HEK293 (cell line): ENCODE measurements at regions not wholly inside any gene's neighbourhood (a gene's known extent, or its start where the extent isn't known, plus 50 kb on each side); places are given as distances from the start of the nearest gene placed in this dataset.

Source experiments
- GFI1B ChIP-seq: fragments of 450-650 bp; formaldehyde crosslinking; IDR thresholded peaks from 2 replicates; pipeline ENCODE4 v1.5.1; 2016; ENCODE audit warnings: missing biosample characterization, missing genetic modification characterization
- GLIS2 ChIP-seq: fragments of 450-650 bp; formaldehyde crosslinking; IDR thresholded peaks from 2 replicates; pipeline ENCODE4 v1.5.1; 2016; ENCODE audit warnings: missing biosample characterization, missing genetic modification characterization
- HOXD13 ChIP-seq: sonication (generic); formaldehyde crosslinking; IDR thresholded peaks from 2 replicates; pipeline ENCODE4 v1.8.0; 2022; ENCODE audit warnings: missing genetic modification reagents, borderline replicate concordance
- KLF1 ChIP-seq: fragments of 450-650 bp; formaldehyde crosslinking; IDR thresholded peaks from 2 replicates; pipeline ENCODE4 v1.5.1; 2016; ENCODE audit warnings: missing biosample characterization, missing genetic modification characterization
- KLF7 ChIP-seq: fragments of 450-650 bp; formaldehyde crosslinking; IDR thresholded peaks from 2 replicates; pipeline ENCODE4 v1.5.1; 2016; ENCODE audit warnings: missing biosample characterization, missing genetic modification characterization, borderline replicate concordance
- MEIS1 ChIP-seq: sonication (generic); formaldehyde crosslinking; IDR thresholded peaks from 2 replicates; pipeline ENCODE4 v1.8.1; 2022; ENCODE audit warnings: missing genetic modification reagents, mild to moderate bottlenecking, borderline replicate concordance
- OSR2 ChIP-seq: fragments of 450-650 bp; formaldehyde crosslinking; IDR thresholded peaks from 2 replicates; pipeline ENCODE4 v1.5.1; 2016; ENCODE audit warnings: missing biosample characterization, missing genetic modification characterization
- TRIM28 ChIP-seq: IDR thresholded peaks from 2 replicates; pipeline ENCODE4 v1.6.1; 2011; ENCODE audit warnings: low read length, control low read depth, borderline replicate concordance
- YY2 ChIP-seq: fragments of 450-650 bp; formaldehyde crosslinking; IDR thresholded peaks from 2 replicates; pipeline ENCODE4 v1.5.1; 2016; ENCODE audit warnings: missing biosample characterization, missing genetic modification characterization
- ZEB2 ChIP-seq: fragments of 450-650 bp; formaldehyde crosslinking; IDR thresholded peaks from 2 replicates; pipeline ENCODE4 v1.5.1; 2016; ENCODE audit warnings: missing biosample characterization, missing genetic modification characterization
- ZFP69B ChIP-seq: fragments of 450-650 bp; formaldehyde crosslinking; IDR thresholded peaks from 2 replicates; pipeline ENCODE4 v1.5.1; 2016; ENCODE audit warnings: missing biosample characterization, missing genetic modification characterization
- ZNF133 ChIP-seq: fragments of 450-650 bp; formaldehyde crosslinking; IDR thresholded peaks from 2 replicates; pipeline ENCODE4 v1.5.1; 2016; ENCODE audit warnings: missing biosample characterization, missing genetic modification characterization
- ZNF169 ChIP-seq: fragments of 450-650 bp; formaldehyde crosslinking; IDR thresholded peaks from 2 replicates; pipeline ENCODE4 v1.5.1; 2016; ENCODE audit warnings: missing biosample characterization, missing genetic modification characterization
- ZNF174 ChIP-seq: fragments of 450-650 bp; formaldehyde crosslinking; IDR thresholded peaks from 2 replicates; pipeline ENCODE4 v1.5.0; 2017; ENCODE audit warnings: missing biosample characterization, mild to moderate bottlenecking, missing genetic modification characterization
- ZNF175 ChIP-seq: fragments of 450-650 bp; formaldehyde crosslinking; IDR thresholded peaks from 2 replicates; pipeline ENCODE4 v1.5.1; 2016; ENCODE audit warnings: missing biosample characterization, missing genetic modification characterization
- ZNF248 ChIP-seq: fragments of 450-650 bp; formaldehyde crosslinking; IDR thresholded peaks from 2 replicates; pipeline ENCODE4 v1.5.1; 2017; ENCODE audit warnings: missing biosample characterization, missing genetic modification characterization
- ZNF274 ChIP-seq, 2 experiments: fragments of 200-500 bp in 1 of 2; fragments of 450-650 bp in 1 of 2; sonication (Bioruptor generic) in 1 of 2; formaldehyde crosslinking in 1 of 2; IDR thresholded peaks; 2 replicates each; pipeline versions ENCODE4 v1.5.1 to v1.6.1; 2014 to 2016; ENCODE audit warnings: borderline replicate concordance in 1 of 2, inconsistent platforms in 1 of 2, low read length in 1 of 2, missing biosample characterization in 1 of 2, missing genetic modification characterization in 1 of 2
- ZNF423 ChIP-seq: fragments of 450-650 bp; formaldehyde crosslinking; IDR thresholded peaks from 2 replicates; pipeline ENCODE4 v1.5.1; 2016; ENCODE audit warnings: missing biosample characterization, missing genetic modification characterization
- ZNF558 ChIP-seq: fragments of 450-650 bp; formaldehyde crosslinking; IDR thresholded peaks from 2 replicates; pipeline ENCODE4 v1.5.1; 2016; ENCODE audit warnings: missing biosample characterization, missing genetic modification characterization
- ZNF585B ChIP-seq: fragments of 450-650 bp; formaldehyde crosslinking; IDR thresholded peaks from 2 replicates; pipeline ENCODE4 v1.5.1; 2016; ENCODE audit warnings: missing biosample characterization, missing genetic modification characterization
- ZNF654 ChIP-seq: fragments of 450-650 bp; formaldehyde crosslinking; IDR thresholded peaks from 2 replicates; pipeline ENCODE4 v1.5.1; 2016; ENCODE audit warnings: low read depth, missing biosample characterization, missing genetic modification characterization
- ZNF670 ChIP-seq: fragments of 450-650 bp; formaldehyde crosslinking; IDR thresholded peaks from 2 replicates; pipeline ENCODE4 v1.5.1; 2016; ENCODE audit warnings: missing biosample characterization, missing genetic modification characterization, low read depth
- ZNF837 ChIP-seq: fragments of 450-650 bp; formaldehyde crosslinking; IDR thresholded peaks from 2 replicates; pipeline ENCODE4 v1.5.1; 2016; ENCODE audit warnings: missing biosample characterization, missing genetic modification characterization
- ZXDB ChIP-seq: fragments of 450-650 bp; formaldehyde crosslinking; IDR thresholded peaks from 2 replicates; pipeline ENCODE4 v1.5.1; 2016; ENCODE audit warnings: missing biosample characterization, missing genetic modification characterization
- TF ChIP-seq, protein P1 (sequence below): fragments of 450-650 bp; formaldehyde crosslinking; IDR thresholded peaks from 2 replicates; pipeline ENCODE4 v1.5.1; 2016; ENCODE audit warnings: missing biosample characterization, missing genetic modification characterization
- TF ChIP-seq, protein P2 (sequence below): fragments of 450-650 bp; formaldehyde crosslinking; IDR thresholded peaks from 2 replicates; pipeline ENCODE4 v1.5.1; 2016; ENCODE audit warnings: missing biosample characterization, missing genetic modification characterization
- TF ChIP-seq, protein P3 (sequence below): fragments of 450-650 bp; formaldehyde crosslinking; IDR thresholded peaks from 2 replicates; pipeline ENCODE4 v1.5.1; 2016; ENCODE audit warnings: missing biosample characterization, missing genetic modification characterization
- TF ChIP-seq, protein P4 (sequence below): fragments of 450-650 bp; formaldehyde crosslinking; IDR thresholded peaks from 2 replicates; pipeline ENCODE4 v1.5.1; 2016; ENCODE audit warnings: missing biosample characterization, missing genetic modification characterization
- TF ChIP-seq, protein P5 (sequence below): IDR thresholded peaks from 2 replicates; pipeline ENCODE4 v1.6.1; 2011; ENCODE audit warnings: mild to moderate bottlenecking, low read depth, low read length, borderline replicate concordance
- TF ChIP-seq, protein P6 (sequence below): fragments of 450-650 bp; formaldehyde crosslinking; IDR thresholded peaks from 2 replicates; pipeline ENCODE4 v1.5.1; 2016; ENCODE audit warnings: missing biosample characterization, missing genetic modification characterization

DNA sequence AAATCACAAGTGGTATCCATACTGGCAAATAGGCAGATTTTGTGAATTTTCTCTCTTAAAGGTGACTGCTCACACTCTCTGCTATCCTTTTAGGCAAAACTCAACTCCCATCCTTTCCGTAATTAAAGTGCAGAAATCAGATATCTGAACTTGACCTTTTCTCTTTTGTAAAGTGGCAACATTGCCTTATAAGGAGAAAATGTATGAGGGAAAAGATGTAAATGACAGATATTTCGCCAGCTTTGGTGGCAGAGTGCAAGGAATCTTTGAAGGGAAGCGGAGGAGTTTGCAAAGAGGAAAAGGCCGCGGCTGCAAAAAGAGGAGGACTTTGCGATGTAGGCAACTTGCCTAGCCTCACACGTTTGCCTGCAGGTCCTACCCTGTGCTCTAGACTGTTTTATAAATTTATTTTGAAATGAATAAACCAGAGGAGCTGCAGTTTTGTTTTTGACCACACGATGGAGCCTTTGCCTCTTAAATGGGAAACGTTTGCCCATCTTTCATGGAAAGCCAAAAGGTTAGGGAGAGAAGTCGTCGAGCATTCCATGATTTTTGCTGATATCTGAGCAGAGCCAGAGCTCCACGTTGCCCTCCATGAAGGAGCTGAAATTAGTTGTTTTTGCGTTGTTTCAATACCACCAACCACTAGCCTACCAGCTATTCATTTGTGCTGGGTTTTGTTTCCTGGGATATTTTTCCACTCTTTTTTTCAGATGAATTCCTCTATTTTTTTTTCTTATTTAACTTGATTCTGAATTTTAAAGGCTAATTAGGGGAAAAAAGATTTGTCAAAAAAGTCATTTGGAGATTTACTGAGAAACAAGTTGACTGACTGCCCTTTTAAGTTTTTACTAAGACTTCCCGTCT, 242.3 kb downstream of the LMX1A start (continued):
- TF ChIP-seq, protein P1, sequence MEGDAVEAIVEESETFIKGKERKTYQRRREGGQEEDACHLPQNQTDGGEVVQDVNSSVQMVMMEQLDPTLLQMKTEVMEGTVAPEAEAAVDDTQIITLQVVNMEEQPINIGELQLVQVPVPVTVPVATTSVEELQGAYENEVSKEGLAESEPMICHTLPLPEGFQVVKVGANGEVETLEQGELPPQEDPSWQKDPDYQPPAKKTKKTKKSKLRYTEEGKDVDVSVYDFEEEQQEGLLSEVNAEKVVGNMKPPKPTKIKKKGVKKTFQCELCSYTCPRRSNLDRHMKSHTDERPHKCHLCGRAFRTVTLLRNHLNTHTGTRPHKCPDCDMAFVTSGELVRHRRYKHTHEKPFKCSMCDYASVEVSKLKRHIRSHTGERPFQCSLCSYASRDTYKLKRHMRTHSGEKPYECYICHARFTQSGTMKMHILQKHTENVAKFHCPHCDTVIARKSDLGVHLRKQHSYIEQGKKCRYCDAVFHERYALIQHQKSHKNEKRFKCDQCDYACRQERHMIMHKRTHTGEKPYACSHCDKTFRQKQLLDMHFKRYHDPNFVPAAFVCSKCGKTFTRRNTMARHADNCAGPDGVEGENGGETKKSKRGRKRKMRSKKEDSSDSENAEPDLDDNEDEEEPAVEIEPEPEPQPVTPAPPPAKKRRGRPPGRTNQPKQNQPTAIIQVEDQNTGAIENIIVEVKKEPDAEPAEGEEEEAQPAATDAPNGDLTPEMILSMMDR (tag by site-specific recombination) = peak; percentile 24; the same call in 1 of the 2 replicates
- TF ChIP-seq, protein P2, sequence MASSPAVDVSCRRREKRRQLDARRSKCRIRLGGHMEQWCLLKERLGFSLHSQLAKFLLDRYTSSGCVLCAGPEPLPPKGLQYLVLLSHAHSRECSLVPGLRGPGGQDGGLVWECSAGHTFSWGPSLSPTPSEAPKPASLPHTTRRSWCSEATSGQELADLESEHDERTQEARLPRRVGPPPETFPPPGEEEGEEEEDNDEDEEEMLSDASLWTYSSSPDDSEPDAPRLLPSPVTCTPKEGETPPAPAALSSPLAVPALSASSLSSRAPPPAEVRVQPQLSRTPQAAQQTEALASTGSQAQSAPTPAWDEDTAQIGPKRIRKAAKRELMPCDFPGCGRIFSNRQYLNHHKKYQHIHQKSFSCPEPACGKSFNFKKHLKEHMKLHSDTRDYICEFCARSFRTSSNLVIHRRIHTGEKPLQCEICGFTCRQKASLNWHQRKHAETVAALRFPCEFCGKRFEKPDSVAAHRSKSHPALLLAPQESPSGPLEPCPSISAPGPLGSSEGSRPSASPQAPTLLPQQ (tag by site-specific recombination) = peak; percentile 95
- TF ChIP-seq MEIS1 (CRISPR knock-in tag) = no peak
- TF ChIP-seq ZNF174 = no peak
- no peak for TF ChIP-seq ZNF133 (tag by site-specific recombination)
- no peak for TF ChIP-seq ZEB2 (tag by site-specific recombination)
- no peak for TF ChIP-seq ZNF274 (IDR thresholded peaks at IDR 0.05; ENCODE audit: low read length)
- no peak for TF ChIP-seq ZNF274 (tag by site-specific recombination; IDR thresholded peaks at IDR 0.05; ENCODE audit: borderline replicate concordance)
- TF ChIP-seq GLIS2 (tag by site-specific recombination) = no peak
- peak; percentile 90 for TF ChIP-seq ZFP69B
- TF ChIP-seq OSR2 (tag by site-specific recombination) = no peak
- no peak for TF ChIP-seq ZNF175
- TF ChIP-seq HOXD13 (CRISPR knock-in tag) = no peak
- no peak for TF ChIP-seq ZNF558 (tag by site-specific recombination)
- no peak for TF ChIP-seq ZNF423 (tag by site-specific recombination)
- no peak for TF ChIP-seq ZXDB (tag by site-specific recombination)
- no peak for TF ChIP-seq ZNF585B (tag by site-specific recombination)
- TF ChIP-seq GFI1B (tag by site-specific recombination) = no peak
- TF ChIP-seq KLF1 (tag by site-specific recombination) = no peak
- no peak for TF ChIP-seq TRIM28
- peak; percentile 76 for TF ChIP-seq ZNF654 (tag by site-specific recombination)
- TF ChIP-seq, protein P3, sequence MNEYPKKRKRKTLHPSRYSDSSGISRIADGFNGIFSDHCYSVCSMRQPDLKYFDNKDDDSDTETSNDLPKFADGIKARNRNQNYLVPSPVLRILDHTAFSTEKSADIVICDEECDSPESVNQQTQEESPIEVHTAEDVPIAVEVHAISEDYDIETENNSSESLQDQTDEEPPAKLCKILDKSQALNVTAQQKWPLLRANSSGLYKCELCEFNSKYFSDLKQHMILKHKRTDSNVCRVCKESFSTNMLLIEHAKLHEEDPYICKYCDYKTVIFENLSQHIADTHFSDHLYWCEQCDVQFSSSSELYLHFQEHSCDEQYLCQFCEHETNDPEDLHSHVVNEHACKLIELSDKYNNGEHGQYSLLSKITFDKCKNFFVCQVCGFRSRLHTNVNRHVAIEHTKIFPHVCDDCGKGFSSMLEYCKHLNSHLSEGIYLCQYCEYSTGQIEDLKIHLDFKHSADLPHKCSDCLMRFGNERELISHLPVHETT (tag by site-specific recombination) = no peak
- no peak for TF ChIP-seq KLF7 (tag by site-specific recombination)
- TF ChIP-seq ZNF248 (tag by site-specific recombination) = no peak
- no peak for TF ChIP-seq ZNF837
- TF ChIP-seq, protein P4, sequence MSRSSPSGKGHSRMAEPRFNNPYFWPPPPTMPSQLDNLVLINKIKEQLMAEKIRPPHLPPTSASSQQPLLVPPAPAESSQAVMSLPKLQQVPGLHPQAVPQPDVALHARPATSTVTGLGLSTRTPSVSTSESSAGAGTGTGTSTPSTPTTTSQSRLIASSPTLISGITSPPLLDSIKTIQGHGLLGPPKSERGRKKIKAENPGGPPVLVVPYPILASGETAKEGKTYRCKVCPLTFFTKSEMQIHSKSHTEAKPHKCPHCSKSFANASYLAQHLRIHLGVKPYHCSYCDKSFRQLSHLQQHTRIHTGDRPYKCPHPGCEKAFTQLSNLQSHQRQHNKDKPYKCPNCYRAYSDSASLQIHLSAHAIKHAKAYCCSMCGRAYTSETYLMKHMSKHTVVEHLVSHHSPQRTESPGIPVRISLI (tag by site-specific recombination) = no peak
- TF ChIP-seq YY2 (tag by site-specific recombination) = no peak
- no peak for TF ChIP-seq ZNF670 (tag by site-specific recombination)
- TF ChIP-seq, protein P5, sequence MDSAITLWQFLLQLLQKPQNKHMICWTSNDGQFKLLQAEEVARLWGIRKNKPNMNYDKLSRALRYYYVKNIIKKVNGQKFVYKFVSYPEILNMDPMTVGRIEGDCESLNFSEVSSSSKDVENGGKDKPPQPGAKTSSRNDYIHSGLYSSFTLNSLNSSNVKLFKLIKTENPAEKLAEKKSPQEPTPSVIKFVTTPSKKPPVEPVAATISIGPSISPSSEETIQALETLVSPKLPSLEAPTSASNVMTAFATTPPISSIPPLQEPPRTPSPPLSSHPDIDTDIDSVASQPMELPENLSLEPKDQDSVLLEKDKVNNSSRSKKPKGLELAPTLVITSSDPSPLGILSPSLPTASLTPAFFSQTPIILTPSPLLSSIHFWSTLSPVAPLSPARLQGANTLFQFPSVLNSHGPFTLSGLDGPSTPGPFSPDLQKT = no peak
- TF ChIP-seq, protein P6, sequence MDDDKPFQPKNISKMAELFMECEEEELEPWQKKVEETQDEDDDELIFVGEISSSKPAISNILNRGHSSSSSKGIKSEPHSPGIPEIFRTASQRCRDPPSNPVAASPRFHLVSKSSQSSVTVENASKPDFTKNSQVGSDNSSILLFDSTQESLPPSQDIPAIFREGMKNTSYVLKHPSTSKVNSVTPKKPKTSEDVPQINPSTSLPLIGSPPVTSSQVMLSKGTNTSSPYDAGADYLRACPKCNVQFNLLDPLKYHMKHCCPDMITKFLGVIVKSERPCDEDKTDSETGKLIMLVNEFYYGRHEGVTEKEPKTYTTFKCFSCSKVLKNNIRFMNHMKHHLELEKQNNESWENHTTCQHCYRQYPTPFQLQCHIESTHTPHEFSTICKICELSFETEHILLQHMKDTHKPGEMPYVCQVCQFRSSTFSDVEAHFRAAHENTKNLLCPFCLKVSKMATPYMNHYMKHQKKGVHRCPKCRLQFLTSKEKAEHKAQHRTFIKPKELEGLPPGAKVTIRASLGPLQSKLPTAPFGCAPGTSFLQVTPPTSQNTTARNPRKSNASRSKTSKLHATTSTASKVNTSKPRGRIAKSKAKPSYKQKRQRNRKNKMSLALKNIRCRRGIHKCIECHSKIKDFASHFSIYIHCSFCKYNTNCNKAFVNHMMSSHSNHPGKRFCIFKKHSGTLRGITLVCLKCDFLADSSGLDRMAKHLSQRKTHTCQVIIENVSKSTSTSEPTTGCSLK = no peak
- no peak for TF ChIP-seq ZNF169
